SH-SY5Y (cell line): ENCODE measurements at regions not wholly inside any gene's neighbourhood (a gene's known extent, or its start where the extent isn't known, plus 50 kb on each side); places are given as distances from the start of the nearest gene placed in this dataset.

Experiments used
- GATA2 ChIP-seq: IDR thresholded peaks from 2 replicates; pipeline ENCODE4 v1.6.1; 2011; ENCODE audit warnings: mild to moderate bottlenecking, low read depth, low read length
- GATA3 ChIP-seq: IDR thresholded peaks from 2 replicates; pipeline ENCODE4 v1.6.1; 2011; ENCODE audit warnings: low read depth, mild to moderate bottlenecking, low read length, moderate library complexity

- TF ChIP-seq GATA3: no peak
- TF ChIP-seq GATA2: no peak
Observed at GRCh38 chr2:2564300-2565078, 233.4 kb upstream of the MYT1L start.

DNA sequence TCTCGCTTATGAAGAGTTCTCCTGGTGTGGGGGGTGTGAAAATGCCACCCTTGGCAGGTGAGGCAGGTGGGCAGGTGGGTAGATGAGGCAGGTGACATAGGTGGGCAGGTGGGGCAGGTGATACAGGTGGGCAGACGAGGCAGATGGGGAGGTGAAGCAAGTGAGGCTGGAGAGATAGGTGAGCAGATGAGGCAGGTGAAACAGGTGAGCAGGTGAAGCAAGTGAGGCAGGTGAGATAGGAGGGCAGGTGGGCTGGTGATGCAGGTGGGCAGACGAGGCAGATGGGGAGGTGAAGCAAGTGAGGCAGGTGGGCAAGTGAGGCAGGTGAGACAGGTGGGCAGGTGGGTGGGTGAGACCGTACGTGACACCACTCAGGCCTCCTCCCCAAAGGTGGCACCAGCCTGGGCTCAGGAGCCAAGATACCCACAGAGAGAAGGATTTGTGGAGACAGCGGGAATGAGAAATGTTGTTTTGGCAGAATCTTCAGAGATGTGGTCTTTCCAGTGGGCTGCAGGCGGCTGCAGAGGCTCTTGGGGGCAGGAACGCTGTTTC, 232.3 kb upstream of the MYT1L start:
- TF ChIP-seq GATA2: no peak
- TF ChIP-seq GATA3: no peak

DNA sequence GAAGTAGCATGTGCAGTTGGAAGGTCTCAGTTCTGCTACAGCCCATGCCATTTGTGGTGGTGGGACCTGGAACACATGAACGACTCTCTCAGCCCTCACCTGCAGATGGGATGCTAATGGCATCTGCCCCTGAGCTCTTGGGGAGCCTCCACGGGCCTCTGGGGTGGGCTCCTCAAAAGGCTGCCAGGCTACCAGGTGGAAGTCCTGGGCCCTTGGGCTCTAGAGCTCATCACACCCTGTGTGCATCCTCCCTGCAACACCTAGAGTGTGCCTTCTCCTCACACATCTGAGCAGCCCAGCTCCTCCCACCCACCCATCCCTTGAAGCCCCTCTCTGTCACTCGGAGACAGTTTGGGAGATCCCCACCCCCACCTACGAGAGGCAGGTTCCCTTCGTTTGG, 231.8 kb upstream of the MYT1L start:
- TF ChIP-seq GATA2 (no peak), GATA3 (no peak)

DNA sequence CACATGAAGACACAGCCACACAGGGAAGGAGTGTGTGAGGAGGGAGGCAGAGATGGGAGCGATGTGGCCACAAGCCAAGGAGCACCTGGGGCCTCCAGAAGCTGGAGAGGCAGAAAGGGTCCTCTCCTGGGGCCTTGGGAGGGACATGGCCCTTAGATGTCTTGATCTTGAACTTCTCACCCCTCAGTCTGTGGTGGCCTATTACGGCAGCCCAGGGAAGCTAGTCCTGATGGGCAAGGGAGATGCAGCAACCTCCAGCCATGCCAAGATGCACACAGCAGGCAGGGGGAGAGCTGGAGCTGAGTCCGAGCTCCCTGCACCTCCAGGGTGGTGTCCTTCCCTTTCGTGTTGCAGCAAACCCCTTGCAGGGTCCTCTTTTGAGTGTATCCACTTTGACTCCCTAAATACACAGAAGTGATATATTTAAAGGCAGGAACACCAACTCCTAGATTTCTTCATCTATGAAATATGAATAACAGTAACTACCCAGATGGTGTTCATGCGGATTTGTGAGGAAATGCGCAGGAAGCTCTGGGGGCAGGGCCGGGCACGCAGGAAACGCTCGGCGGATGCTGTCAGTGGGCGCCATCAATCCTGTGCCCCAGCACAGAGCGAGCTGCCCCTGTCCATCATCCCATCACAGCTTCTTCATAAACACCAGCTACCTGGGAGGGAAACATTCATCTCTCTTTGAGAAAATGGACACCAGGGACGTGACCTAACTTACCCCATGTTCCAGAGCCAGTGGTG, 230.4 kb upstream of the MYT1L start:
- TF ChIP-seq GATA2: no peak
- TF ChIP-seq GATA3: no peak

- TF ChIP-seq GATA3 (no peak), GATA2 (no peak)
Observed at GRCh38 chr2:2560374-2561015, 229.4 kb upstream of the MYT1L start.

- TF ChIP-seq GATA2 (no peak), GATA3 (no peak)
Observed at GRCh38 chr2:2558476-2558875, 227.4 kb upstream of the MYT1L start.

GRCh38 chr2:2557475-2557874, 226.4 kb upstream of the MYT1L start:
- no peak for TF ChIP-seq GATA2
- TF ChIP-seq GATA3: no peak

DNA sequence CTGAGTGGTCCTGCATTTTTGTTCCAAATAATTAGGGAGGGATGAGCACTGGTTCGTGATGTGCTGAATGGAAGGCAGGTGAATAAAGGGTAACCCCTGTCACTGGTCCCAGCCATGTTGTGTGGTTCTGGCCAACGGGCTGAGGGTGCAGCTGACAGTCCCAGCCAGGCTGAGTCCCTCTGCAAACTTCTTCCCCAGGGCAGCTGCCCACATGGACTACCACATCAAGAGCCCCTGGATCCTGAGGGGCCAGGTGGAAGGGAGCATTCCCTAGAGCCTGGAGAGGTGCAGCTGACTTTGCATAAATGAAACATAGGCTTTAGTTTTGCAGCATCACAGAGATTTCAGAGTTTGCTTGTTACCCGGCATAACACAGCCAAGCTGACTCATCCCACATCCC, 219.8 kb upstream of the MYT1L start:
- TF ChIP-seq GATA2: no peak
- no peak for TF ChIP-seq GATA3

DNA sequence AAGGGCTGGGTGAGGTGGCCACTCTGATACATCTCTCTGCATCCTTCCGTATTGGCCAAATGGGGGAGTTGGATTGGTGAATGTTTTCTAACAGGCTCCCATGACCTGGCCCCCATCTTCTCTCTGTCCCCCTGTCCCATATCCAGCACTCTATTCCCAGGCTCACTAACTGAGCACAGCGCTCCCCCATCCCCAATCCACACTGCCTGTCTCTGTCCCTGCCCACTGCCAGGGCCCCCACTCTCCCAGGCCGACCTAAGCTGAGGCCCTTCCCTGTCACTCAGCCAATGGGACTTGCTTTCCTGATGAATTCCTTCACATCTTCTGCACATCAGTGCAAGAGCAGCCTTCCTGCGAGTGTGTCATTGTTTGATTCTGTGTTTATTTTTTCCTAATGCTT, 216.8 kb upstream of the MYT1L start:
- TF ChIP-seq GATA3 (no peak), GATA2 (no peak)

DNA sequence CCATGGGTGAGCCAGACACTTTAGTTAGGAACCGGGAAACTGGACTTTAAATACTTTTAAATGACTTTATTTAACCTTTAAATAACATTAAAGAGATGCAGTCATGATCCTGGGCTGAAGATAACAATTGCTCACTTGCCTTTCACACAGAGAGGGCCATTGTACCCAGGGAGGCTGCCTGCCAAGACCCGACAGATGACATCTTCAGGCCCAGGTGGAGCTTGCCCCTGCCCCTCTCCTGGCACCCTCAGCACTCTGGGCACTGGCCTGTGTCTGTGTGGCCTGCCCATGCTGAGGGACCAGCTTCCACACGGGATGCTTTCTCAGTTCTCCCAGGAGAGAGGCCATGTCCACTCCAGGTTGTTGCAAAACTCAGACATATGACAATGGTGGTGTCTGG, 216.4 kb upstream of the MYT1L start:
- TF ChIP-seq GATA2 (no peak), GATA3 (no peak)

DNA sequence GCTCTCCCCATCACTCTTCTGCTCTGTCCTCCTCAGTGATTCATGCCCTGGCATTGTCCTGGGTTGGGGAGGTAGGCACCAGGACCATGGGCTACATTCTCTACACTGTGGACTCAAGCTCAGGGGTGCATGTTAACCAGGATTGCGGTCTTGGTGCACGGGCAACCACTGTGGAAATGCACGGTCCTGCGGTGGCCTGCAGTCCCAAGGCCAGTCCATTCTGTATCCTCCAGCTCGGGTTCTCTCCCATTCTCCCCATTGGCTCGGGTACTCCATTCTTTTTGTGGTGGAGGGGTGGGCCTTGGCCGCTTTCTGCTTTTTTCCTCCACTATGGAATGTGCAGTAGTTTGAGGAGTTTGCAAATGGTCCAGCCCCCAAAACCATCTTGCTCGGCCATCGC, 215.0 kb upstream of the MYT1L start:
- no peak for TF ChIP-seq GATA2
- TF ChIP-seq GATA3: no peak

GRCh38 chr2:2542966-2543611, 212.0 kb upstream of the MYT1L start:
- TF ChIP-seq GATA3: no peak
- no peak for TF ChIP-seq GATA2

GRCh38 chr2:2542316-2542715, 211.2 kb upstream of the MYT1L start:
- TF ChIP-seq GATA2 (no peak), GATA3 (no peak)

- TF ChIP-seq GATA2: no peak
- no peak for TF ChIP-seq GATA3
Observed at GRCh38 chr2:2540406-2540805, 209.3 kb upstream of the MYT1L start.
